HG03565 (cell line): ENCODE measurements at regions not wholly inside any gene's neighbourhood (a gene's known extent, or its start where the extent isn't known, plus 50 kb on each side); places are given as distances from the start of the nearest gene placed in this dataset.

Experiments used
- ATAC-seq: cut with Tn5 transposase; IDR thresholded peaks from one replicate; pipeline ENCODE4 v1.9.1; 2021; ENCODE audit warnings: mild to moderate bottlenecking, moderate library complexity; ENCODE audit not compliant: unreplicated experiment

DNA sequence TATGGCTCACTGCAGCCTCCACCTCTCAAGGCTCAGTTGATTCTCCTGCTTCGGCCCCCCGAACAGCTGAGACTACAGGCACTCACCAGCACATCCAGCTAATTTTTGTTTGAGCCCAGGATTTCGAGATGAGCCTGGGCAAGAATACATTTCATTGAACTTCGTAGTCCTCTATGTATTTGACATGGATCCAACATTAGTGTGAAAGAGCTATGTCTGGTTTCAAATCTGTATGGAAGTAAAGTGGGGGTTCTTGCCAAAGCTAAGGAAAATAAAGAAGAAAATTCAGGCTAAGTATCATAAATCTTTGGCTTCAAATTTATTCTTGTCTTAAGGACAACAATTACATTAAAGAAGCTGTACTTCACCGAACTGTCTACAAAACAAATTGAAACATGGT, 1291.7 kb upstream of the CRIM1 start:
- ATAC-seq: no peak

DNA sequence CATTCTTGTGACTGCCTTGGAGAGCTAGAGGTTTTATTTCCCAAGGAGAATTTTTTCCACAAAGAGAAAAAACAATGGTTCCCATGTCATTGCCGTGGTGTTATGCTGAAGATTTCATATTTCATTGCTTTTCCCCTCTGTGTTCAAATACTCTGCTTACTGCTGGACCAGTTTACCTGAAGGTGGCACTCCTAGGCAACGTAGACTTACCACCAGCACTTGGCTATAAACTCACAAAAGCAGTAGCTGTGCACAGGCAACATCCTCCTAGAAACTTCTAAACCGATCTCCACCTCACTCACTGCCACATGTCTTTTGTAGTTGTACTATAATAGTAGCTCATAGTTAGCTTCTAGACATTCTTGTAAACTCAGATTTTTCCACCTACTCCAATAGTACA, 1319.7 kb upstream of the CRIM1 start:
- no peak for ATAC-seq

- ATAC-seq: no peak
These were observed 1321.8 kb upstream of the CRIM1 start for GRCh38 chr2:35033748-35034147.

DNA sequence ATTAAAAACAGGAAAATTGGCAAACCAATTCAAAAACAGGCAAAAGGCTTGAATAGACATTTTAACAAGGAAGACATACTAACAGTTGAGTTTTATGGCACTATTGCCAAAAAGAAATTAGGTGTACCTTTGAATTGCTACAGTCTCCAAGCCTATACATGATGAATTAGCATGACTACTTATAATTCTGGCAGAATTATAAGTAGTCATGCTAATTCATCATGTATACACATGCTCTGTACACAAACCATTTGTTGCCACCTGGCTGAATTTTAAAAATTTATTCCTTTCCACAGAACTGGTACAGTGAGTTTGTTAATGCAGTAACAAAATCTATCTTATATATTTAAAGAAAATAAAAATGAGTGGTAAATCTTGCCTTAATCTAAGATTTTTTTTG, 1332.0 kb upstream of the CRIM1 start:
- ATAC-seq: no peak

DNA sequence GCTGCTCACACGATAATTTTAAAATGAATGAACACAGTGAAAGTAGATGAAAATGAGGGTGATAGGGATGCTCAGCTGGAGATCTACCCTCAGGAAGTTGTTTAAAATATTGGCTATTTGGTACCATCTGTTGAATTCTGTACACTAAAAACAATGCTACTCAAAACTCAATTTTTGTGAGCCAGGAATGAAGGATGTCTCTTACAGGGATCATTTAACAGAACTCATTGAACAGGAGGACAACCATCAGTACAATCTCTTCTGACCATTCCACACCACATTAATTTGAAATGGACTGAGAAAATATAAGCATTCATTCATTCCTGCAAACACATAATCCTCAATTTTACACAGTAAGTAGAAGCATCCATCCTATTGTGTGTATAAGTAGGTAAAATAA, 1355.1 kb upstream of the CRIM1 start:
- no peak for ATAC-seq

DNA sequence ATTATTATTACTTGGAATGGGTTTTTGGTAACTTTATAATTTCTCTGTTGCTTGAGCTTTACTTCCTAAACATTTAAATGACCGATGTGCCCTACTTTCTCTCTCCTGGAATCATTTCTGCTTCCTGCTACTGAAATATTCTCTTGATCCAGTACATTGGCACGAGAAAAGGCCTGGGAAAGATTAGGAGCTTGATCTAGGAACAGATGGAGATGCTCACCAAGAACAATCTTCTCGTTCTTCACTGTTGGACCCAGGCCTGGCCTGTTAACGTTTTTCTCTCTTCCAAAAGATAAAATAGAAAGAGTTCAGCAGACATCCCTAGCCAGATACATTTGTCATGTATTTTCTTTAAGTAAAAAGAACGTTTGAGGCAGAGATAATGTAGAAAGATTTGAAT, 1356.8 kb upstream of the CRIM1 start:
- no peak for ATAC-seq

GRCh38 chr2:34997779-34998178, 1357.8 kb upstream of the CRIM1 start:
- ATAC-seq: no peak

DNA sequence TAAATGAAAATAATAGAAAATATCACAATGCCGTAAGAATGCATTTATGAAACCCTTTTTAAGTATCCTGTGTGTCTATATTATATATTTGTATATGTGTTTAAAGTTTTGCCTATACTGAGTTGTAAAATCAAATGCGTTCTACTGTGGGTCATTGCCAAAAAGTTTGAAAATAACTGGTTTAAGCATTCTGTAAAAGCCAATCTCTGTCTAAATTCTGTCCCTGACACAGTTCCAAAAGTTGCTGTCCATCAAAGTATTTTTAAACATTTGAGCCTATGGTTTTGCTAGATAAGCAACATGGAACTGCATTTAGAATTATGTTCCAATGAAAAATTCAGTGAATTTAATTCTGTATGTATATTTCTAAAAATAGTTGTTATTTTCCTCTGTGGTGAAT, 1360.4 kb upstream of the CRIM1 start:
- ATAC-seq: no peak

GRCh38 chr2:34991508-34992274, 1363.9 kb upstream of the CRIM1 start:
- no peak for ATAC-seq

- no peak for ATAC-seq
These were observed 1370.1 kb upstream of the CRIM1 start for GRCh38 chr2:34985474-34985873.

DNA sequence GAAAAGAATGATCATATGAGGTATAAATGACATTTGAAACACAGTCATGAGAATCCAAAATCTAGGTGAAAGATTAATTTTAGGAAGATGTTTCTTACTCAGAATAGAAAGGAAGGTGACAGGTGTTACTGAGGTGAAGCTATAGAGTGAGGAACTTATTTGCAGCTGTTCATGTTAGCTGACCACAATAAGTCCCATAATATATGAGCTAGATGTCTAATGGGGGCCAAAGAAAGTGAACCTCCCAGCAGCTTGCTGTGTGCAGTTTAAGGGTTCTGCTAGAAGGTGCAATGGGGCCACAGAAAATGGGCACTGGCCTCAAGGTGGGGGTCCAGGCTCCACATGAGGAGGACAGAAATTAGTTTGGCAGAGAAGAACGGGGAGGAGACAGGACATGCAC, 1374.9 kb upstream of the CRIM1 start:
- no peak for ATAC-seq

- no peak for ATAC-seq
These were observed 1376.4 kb upstream of the CRIM1 start for GRCh38 chr2:34979148-34979547.

- no peak for ATAC-seq
These were observed 1362.7 kb upstream of the FAM98A start for GRCh38 chr2:34961822-34962221.

DNA sequence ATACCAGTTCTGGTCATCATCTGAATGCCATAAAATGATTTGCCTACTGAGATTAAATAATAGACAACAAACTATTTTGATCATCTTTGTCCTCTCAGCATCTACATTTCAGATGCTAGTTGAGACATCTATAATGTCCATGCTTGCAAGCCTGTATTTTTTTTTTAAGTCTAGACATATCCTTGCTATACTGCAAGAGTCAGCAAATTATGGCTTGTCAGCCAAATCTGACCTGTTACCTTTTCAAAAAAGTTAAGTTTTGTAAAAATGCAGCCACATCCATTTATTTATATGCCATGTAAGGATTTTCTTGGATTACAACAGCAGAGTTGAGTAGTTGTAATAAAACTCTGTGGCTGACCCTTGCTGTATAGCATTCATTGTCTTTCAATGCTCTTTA, 1355.7 kb upstream of the FAM98A start:
- ATAC-seq: no peak

DNA sequence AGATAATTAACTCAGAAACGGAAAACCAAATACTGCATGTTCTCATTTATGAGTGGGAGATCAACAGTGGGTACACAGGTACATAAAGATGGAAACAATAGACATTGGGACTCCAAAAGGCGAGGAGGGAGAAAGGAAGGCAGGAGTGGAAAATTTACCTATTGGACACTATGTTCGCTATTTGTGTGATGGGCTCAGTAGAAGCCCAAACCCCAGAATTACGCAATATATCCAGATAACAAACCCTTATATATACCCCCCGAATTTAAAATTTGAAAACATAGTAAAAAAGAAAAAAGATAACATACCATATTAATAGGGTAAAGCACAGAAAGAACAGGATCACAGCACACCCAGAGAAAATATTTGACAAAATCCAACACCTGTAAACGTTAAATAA, 1351.7 kb upstream of the FAM98A start:
- ATAC-seq: no peak

GRCh38 chr2:34949316-34949715, 1350.2 kb upstream of the FAM98A start:
- ATAC-seq: no peak

DNA sequence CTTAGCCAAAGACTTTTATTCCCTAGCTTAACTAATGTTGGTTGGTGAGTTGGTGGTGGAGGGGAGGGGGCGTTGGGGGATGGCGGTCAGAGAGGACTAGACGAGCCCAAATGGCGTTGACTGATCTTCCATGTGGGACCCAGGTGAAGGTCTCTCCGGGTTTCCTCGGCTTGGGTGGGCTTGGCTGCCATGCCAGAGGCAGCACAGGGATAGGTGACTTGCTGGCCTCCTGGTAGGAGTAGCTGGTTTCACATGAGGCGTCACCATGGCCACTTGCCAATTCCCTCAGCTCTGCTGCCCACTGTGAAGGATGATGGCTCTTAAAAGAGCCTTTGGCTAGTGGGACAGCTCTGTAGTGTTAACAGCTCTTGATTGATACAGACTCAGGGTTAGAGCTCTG, 1337.0 kb upstream of the FAM98A start:
- ATAC-seq: no peak

DNA sequence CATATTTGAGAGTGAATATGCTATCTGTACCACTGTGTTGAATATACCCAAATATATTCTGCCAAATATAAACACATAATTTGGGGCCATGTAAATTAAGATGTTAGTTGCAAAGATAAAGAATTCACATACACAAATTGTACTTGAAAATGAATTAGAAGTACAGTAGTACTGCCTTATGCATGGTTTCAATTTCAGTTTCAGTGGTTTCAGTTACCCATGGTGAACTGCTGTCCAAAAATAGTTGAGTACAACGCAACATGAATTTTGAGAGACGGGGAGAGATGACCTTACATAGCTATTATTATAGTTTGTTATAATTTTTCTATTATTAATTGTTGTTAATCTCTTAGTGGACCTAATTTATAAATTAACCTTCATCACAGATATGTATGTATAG, 1313.0 kb upstream of the FAM98A start:
- ATAC-seq: peak; percentile 99

GRCh38 chr2:34909992-34910705, 1311.0 kb upstream of the FAM98A start:
- no peak for ATAC-seq

GRCh38 chr2:34907812-34908211, 1308.7 kb upstream of the FAM98A start:
- ATAC-seq: no peak

DNA sequence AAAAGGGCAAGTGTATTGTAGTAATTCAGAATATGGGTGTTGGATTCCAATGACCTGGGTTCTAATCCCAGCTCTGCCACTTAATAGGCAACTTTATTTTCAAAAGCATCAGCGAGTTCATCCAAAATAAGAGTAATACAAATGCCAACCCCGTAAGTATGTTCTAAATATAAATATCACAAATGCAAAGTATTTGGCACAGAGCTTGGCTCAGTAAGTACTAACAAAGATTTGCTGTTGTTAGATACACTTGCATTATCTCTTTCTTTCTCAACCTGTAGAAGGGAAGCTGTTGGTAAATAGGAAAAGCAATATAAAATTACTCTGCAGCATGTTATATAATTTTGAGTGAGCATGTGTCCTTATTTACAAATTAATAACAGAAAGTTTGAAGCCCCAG, 1302.6 kb upstream of the FAM98A start:
- no peak for ATAC-seq

DNA sequence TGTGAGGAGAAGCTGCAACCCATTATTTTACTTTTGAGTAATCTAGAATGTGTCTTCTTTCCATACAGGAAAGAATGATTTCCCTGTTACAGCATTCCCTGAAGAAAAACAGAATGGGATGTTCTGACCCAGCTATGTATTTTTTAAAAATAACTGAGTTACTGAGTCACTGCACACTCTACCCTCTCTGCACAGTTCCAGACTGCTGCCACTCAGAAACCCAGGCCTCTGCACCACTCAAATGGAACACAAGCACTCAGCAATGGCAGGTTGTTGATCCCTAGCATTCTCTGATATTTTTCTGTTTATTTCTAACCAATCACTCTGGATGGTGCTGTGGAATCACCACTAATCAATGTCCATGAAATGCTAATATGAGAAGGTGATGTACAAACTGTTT, 1300.0 kb upstream of the FAM98A start:
- no peak for ATAC-seq

GRCh38 chr2:34892766-34893165, 1293.7 kb upstream of the FAM98A start:
- ATAC-seq: no peak
